NCI-H1092 treated with DMSO at 0.1 percent for 48 hours (cell line): ENCODE measurements at regions not wholly inside any gene's neighbourhood (a gene's known extent, or its start where the extent isn't known, plus 50 kb on each side); places are given as distances from the start of the nearest gene placed in this dataset.
"Not testable (repeated sequence)": the region's sequence is repeated elsewhere in the genome, so short reads cannot be mapped to it uniquely, and the experiment has no call there.

Source experiments
- DNase-seq: peaks from one replicate; lab custom pipeline; 2025; lab: John Stamatoyannopoulos, UW

DNA sequence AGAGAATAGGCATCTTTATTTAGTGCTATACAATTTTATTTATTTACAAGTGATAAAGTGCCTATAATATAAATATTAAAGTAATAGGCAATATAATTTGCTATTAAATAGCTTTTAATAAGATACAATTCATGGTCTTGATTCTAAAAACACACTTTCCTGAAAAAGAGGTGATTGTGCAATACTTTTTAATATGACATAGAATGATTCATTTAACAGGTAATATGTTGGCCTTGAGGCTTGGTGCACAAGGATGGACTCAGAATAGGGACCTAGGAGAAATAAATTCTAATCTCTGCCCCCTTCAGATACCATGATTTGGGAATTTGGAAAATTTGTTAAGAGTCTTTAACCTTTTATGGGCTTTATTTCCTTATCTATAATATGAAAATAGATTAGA, 149.9 kb upstream of the FUT9 start:
- DNase-seq, result no peak

- DNase-seq, result peak; percentile 14
These were observed 149.0 kb upstream of the FUT9 start for GRCh38 chr6:95866732-95867131.

DNA sequence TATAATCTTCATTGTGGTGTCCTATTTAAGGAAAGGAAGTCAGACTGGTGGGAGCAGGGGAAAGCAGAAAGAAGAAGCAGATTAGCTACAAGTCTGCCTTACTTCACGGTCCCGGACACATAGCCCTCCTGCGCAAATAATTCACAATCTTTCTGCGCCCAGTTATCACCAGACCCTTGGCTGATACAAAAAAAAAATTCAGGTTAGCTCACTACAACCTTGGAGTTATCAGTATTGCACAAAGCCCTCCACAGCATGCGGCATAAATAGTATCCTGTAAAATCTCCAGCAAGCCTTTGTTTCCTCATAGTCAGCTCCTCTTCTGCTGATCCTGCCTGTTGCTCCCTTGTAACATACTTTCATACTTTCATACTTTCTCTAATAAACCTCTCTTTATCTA, 148.6 kb upstream of the FUT9 start:
- no peak for DNase-seq

- no peak for DNase-seq
These were observed 138.3 kb upstream of the FUT9 start for GRCh38 chr6:95877480-95877879.

DNA sequence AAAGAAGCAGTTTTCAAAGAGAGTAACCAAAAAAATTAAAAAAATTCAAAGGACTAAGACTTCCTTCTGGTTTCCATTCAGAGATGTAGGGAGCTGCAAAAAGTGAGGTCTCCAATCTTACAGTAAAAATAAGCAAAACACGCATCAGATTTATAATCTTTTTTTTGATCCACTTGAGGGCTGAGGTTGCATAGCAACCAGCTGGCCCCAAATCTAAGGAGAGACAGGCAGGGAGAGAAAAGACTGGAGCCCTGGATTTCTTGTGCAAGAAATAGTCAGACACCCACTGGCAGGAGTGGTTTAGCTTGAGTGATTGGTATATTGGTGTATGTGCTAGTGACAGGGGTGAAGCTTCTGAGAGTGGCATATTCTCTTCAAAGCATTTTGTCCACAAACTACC, 135.9 kb upstream of the FUT9 start:
- DNase-seq, result no peak

DNA sequence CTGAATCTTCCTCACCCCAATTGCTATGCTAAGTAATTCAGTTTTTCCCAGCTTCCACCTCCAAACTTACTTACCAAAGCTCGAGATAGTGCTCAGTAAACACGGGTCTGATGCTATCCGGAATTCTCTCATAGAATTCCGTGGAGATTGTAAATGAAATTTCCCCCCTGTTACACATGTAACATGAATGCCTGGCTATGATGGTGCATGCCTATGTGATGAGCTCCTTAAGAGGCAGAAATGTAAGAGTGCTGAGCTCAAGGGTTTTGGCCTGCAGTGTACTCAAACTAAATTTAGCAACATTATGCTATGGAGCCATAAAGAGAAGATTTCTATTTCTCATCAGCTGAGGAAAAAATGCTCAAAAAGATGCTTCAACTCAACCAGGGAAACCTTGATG, 133.4 kb upstream of the FUT9 start:
- no peak for DNase-seq

GRCh38 chr6:95888711-95889110, 127.1 kb upstream of the FUT9 start:
- not testable (repeated sequence) for DNase-seq

- DNase-seq, result no peak
These were observed 110.6 kb upstream of the FUT9 start for GRCh38 chr6:95905132-95905531.

GRCh38 chr6:95917034-95917433, 98.7 kb upstream of the FUT9 start:
- DNase-seq, result no peak

DNA sequence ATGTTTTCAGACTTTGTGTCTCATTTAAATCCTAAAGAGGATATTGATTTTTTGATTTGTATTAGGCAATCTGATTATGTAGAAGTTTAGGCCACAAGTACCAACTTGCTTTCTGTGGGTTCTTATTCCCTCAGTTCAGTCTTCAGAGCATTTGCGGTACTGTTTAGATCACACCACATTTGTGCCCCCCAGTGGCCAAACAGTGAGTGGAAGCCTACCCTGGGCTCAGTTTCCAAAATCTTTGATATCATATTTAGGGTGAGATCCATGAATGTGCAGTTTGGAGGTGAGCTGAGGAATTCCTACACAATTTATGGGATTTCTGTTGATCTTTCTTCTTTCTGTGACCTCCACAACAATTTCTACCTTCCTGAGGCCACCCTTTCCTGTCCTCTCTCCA, 92.3 kb upstream of the FUT9 start:
- no peak for DNase-seq

GRCh38 chr6:95935736-95936135, 80.0 kb upstream of the FUT9 start:
- no peak for DNase-seq

DNA sequence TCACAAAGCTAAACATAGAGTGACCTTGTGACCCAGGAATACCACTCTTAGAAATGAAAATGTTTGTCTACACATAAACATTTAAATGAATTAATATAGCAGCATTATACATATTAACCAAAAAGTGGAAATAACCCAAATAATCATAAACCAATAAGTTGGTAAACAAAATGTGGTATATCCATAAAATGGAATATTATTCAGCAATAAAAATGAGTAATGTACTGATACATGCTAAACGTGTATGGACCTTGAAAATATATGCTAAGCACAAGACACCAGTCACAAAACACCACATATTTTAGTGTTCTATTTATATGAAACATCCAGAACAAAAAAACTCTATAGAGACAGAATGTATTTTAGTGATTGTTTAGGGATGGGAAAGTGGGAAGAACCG, 68.9 kb upstream of the FUT9 start:
- no peak for DNase-seq

GRCh38 chr6:95948324-95948723, 67.5 kb upstream of the FUT9 start:
- DNase-seq, result no peak

- DNase-seq, result no peak
These were observed 65.8 kb upstream of the FUT9 start for GRCh38 chr6:95949985-95950384.

DNA sequence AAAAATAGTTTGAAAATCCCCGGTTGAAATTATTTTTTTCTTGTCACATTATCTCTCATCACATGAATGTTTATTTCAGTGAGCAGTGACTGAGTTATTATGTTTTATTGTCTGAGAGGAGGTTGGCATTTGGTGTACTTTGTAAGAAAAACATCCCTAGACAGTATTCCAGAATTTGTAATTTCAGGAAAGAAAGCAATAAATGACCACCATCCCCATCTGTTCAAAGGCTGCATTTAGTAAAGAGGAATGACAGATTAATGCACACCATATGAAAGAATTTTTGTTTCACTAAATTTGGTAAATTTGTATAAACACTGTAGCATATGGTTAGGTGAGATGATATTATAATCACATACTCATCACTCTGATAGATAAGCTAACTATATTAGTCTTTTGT, 57.1 kb upstream of the FUT9 start:
- no peak for DNase-seq

GRCh38 chr6:95959261-95959660, 56.5 kb upstream of the FUT9 start:
- no peak for DNase-seq
